ENCODE measurements at regions not wholly inside any gene's neighbourhood (a gene's known extent, or its start where the extent isn't known, plus 50 kb on each side); places are given as distances from the start of the nearest gene placed in this dataset.

GRCh38 chr5:68747521-68747920, 346.3 kb upstream of the SLC30A5 start:
- TF ChIP-seq ZC3H10 (CRISPR knock-in tag; IDR thresholded peaks at IDR 0.05), result no peak
- TF ChIP-seq ARNTL (CRISPR knock-in tag; IDR thresholded peaks at IDR 0.05; ENCODE audit: borderline replicate concordance, low read depth), result no peak
- TF ChIP-seq, protein P1, sequence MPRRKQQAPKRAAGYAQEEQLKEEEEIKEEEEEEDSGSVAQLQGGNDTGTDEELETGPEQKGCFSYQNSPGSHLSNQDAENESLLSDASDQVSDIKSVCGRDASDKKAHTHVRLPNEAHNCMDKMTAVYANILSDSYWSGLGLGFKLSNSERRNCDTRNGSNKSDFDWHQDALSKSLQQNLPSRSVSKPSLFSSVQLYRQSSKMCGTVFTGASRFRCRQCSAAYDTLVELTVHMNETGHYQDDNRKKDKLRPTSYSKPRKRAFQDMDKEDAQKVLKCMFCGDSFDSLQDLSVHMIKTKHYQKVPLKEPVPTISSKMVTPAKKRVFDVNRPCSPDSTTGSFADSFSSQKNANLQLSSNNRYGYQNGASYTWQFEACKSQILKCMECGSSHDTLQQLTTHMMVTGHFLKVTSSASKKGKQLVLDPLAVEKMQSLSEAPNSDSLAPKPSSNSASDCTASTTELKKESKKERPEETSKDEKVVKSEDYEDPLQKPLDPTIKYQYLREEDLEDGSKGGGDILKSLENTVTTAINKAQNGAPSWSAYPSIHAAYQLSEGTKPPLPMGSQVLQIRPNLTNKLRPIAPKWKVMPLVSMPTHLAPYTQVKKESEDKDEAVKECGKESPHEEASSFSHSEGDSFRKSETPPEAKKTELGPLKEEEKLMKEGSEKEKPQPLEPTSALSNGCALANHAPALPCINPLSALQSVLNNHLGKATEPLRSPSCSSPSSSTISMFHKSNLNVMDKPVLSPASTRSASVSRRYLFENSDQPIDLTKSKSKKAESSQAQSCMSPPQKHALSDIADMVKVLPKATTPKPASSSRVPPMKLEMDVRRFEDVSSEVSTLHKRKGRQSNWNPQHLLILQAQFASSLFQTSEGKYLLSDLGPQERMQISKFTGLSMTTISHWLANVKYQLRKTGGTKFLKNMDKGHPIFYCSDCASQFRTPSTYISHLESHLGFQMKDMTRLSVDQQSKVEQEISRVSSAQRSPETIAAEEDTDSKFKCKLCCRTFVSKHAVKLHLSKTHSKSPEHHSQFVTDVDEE (CRISPR knock-in tag; IDR thresholded peaks at IDR 0.05), result no peak
- TF ChIP-seq ZNF70 (CRISPR knock-in tag; IDR thresholded peaks at IDR 0.05), result no peak
- TF ChIP-seq TCF4 (CRISPR knock-in tag; IDR thresholded peaks at IDR 0.05; ENCODE audit: borderline replicate concordance), result no peak
- no peak for TF ChIP-seq TOX (CRISPR knock-in tag; IDR thresholded peaks at IDR 0.05; ENCODE audit: borderline replicate concordance)
- TF ChIP-seq GLIS3 (CRISPR knock-in tag; IDR thresholded peaks at IDR 0.05), result no peak
- no peak for TF ChIP-seq OSR1 (CRISPR knock-in tag; IDR thresholded peaks at IDR 0.05)
- TF ChIP-seq ISL1 (CRISPR knock-in tag; IDR thresholded peaks at IDR 0.05), result no peak
- no peak for TF ChIP-seq ZFP3 (CRISPR knock-in tag; IDR thresholded peaks at IDR 0.05)
- TF ChIP-seq CREB5 (CRISPR knock-in tag; IDR thresholded peaks at IDR 0.05; ENCODE audit: low read depth), result no peak
- ATAC-seq, result no peak

GRCh38 chr5:68748101-68748500, 345.7 kb upstream of the SLC30A5 start:
- TF ChIP-seq SNAI2 (CRISPR knock-in tag; IDR thresholded peaks at IDR 0.05), result no peak
- TF ChIP-seq BACH2 (CRISPR knock-in tag; IDR thresholded peaks at IDR 0.05; ENCODE audit: borderline replicate concordance), result no peak
- no peak for TF ChIP-seq PPARA (CRISPR knock-in tag; IDR thresholded peaks at IDR 0.05; ENCODE audit: borderline replicate concordance)
- TF ChIP-seq ZFP30 (CRISPR knock-in tag; IDR thresholded peaks at IDR 0.05), result no peak
- TF ChIP-seq ZC3H10 (CRISPR knock-in tag; IDR thresholded peaks at IDR 0.05), result no peak
- TF ChIP-seq POU6F1 (CRISPR knock-in tag; IDR thresholded peaks at IDR 0.05; ENCODE audit: borderline replicate concordance, low read depth), result no peak
- TF ChIP-seq, protein P2, sequence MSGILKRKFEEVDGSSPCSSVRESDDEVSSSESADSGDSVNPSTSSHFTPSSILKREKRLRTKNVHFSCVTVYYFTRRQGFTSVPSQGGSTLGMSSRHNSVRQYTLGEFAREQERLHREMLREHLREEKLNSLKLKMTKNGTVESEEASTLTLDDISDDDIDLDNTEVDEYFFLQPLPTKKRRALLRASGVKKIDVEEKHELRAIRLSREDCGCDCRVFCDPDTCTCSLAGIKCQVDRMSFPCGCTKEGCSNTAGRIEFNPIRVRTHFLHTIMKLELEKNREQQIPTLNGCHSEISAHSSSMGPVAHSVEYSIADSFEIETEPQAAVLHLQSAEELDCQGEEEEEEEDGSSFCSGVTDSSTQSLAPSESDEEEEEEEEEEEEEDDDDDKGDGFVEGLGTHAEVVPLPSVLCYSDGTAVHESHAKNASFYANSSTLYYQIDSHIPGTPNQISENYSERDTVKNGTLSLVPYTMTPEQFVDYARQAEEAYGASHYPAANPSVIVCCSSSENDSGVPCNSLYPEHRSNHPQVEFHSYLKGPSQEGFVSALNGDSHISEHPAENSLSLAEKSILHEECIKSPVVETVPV (CRISPR knock-in tag; IDR thresholded peaks at IDR 0.05), result no peak
- TF ChIP-seq ZFP3 (CRISPR knock-in tag; IDR thresholded peaks at IDR 0.05), result no peak
- no peak for TF ChIP-seq GLIS3 (CRISPR knock-in tag; IDR thresholded peaks at IDR 0.05)
- no peak for TF ChIP-seq ZNF565 (CRISPR knock-in tag; conservative IDR thresholded peaks at IDR 0.05; ENCODE audit: low read depth)
- no peak for TF ChIP-seq ARNTL (CRISPR knock-in tag; IDR thresholded peaks at IDR 0.05; ENCODE audit: borderline replicate concordance, low read depth)
- TF ChIP-seq CSDC2 (CRISPR knock-in tag; IDR thresholded peaks at IDR 0.05), result no peak
- TF ChIP-seq CREB5 (CRISPR knock-in tag; IDR thresholded peaks at IDR 0.05; ENCODE audit: low read depth), result no peak
- TF ChIP-seq ZNF8 (CRISPR knock-in tag; IDR thresholded peaks at IDR 0.05), result no peak
- TF ChIP-seq ISL1 (CRISPR knock-in tag; IDR thresholded peaks at IDR 0.05), result no peak
- TF ChIP-seq PATZ1 (CRISPR knock-in tag; IDR thresholded peaks at IDR 0.05; ENCODE audit: borderline replicate concordance), result no peak
- TF ChIP-seq TOX (CRISPR knock-in tag; IDR thresholded peaks at IDR 0.05; ENCODE audit: borderline replicate concordance), result no peak
- TF ChIP-seq OSR1 (CRISPR knock-in tag; IDR thresholded peaks at IDR 0.05), result no peak
- TF ChIP-seq, protein P1 (CRISPR knock-in tag; IDR thresholded peaks at IDR 0.05), result no peak
- no peak for TF ChIP-seq ZNF70 (CRISPR knock-in tag; IDR thresholded peaks at IDR 0.05)
- ATAC-seq, result no peak

Data from SK-N-SH treated with all-trans-retinoic acid at 6 μM for 48 hours (cell line).